CD8-positive, alpha-beta memory T cell (primary cell): ENCODE measurements at regions not wholly inside any gene's neighbourhood (a gene's known extent, or its start where the extent isn't known, plus 50 kb on each side); places are given as distances from the start of the nearest gene placed in this dataset.

Experiments
- CTCF ChIA-PET: fragments of 350-600 bp; sonication (Branson Sonifier 250); formaldehyde crosslinking; loops from one replicate; lab custom pipeline; 2021; ENCODE audit warnings: antibody characterized with exemption; lab: Charles Lee
- POLR2A ChIA-PET: fragments of 350-600 bp; sonication (Branson Sonifier 250); formaldehyde crosslinking; loops from one replicate; lab custom pipeline; 2021; ENCODE audit warnings: antibody characterized with exemption; lab: Charles Lee
- DNase-seq, 5 donors: peaks; one replicate each; pipeline versions ENCODE4 v3.0.0 to v3.0.0-alpha.2; 2020 to 2022; ENCODE audit warnings: mixed read lengths in 1 of 5
- H3K27ac ChIP-seq: one replicate; pipeline ENCODE4 v1.7.0; 2013; ENCODE audit warnings: low read depth, mild to moderate bottlenecking, low read length, moderate library complexity
- H3K27me3 ChIP-seq: 2 replicates; pipeline ENCODE4 v1.7.0; 2013; ENCODE audit warnings: low read length, mild to moderate bottlenecking; ENCODE audit not compliant: insufficient read depth, poor library complexity, severe bottlenecking
- H3K36me3 ChIP-seq: 2 replicates; pipeline ENCODE4 v1.7.0; 2013; ENCODE audit warnings: mild to moderate bottlenecking, low read length, moderate library complexity; ENCODE audit not compliant: insufficient read depth
- H3K4me1 ChIP-seq: 2 replicates; pipeline ENCODE4 v1.7.0; 2013; ENCODE audit warnings: mild to moderate bottlenecking, low read length, moderate library complexity; ENCODE audit not compliant: insufficient read depth
- H3K4me3 ChIP-seq: 2 replicates; pipeline ENCODE4 v1.7.0; 2013; ENCODE audit warnings: mild to moderate bottlenecking, low read length
- H3K9me3 ChIP-seq: 2 replicates; pipeline ENCODE4 v1.7.0; 2013; ENCODE audit warnings: mild to moderate bottlenecking, low read length
- H3K27ac Mint-ChIP-seq, 8 donors: one replicate each; pipeline ENCODE4 v1.8.0; 2020 to 2021; ENCODE audit warnings: mixed read lengths in 8 of 8, mild to moderate bottlenecking in 6 of 8, inconsistent platforms in 3 of 8, moderate library complexity in 3 of 8
- H3K27me3 Mint-ChIP-seq, 2 donors: one replicate each; pipeline ENCODE4 v1.8.0; 2020 to 2021; ENCODE audit warnings: mixed read lengths in 2 of 2, mild to moderate bottlenecking in 1 of 2, moderate library complexity in 1 of 2
- H3K36me3 Mint-ChIP-seq, 3 donors: one replicate each; pipeline ENCODE4 v1.8.0; 2020 to 2021; ENCODE audit warnings: mixed read lengths in 3 of 3, inconsistent platforms in 1 of 3, mild to moderate bottlenecking in 1 of 3
- H3K4me1 Mint-ChIP-seq, 3 donors: one replicate each; pipeline ENCODE4 v1.8.0; 2020 to 2021; ENCODE audit warnings: mixed read lengths in 3 of 3, inconsistent platforms in 1 of 3, mild to moderate bottlenecking in 1 of 3
- H3K4me3 Mint-ChIP-seq, 7 donors: one replicate each; pipeline ENCODE4 v1.8.0; 2020 to 2021; ENCODE audit warnings: mixed read lengths in 7 of 7, mild to moderate bottlenecking in 6 of 7, moderate library complexity in 4 of 7, inconsistent platforms in 2 of 7
- H3K9me3 Mint-ChIP-seq, 5 donors: one replicate each; pipeline ENCODE4 v1.8.0; 2020 to 2022; ENCODE audit warnings: mixed read lengths in 5 of 5, mild to moderate bottlenecking in 3 of 5, moderate library complexity in 2 of 5, inconsistent platforms in 1 of 5

DNA sequence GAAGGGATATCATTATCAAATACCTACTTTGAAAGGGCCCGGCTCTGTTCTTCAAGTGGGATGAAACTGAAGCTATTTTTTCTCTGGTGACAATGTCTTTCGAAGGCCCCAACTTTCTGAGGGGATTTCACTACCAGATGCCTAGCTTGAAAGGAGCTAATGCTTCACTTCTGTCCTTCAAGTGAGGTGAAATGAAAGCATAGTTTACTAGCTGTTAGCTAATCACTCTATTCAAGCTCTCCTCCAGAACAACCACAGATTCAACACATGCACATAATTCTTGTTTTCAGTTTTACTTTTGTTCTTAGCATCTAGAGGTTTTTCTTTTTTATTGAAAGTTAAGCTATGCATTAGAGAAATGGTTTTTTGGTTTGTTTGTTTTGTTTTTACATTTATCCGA, 571.4 kb downstream of the NOVA1 start:
- CTCF ChIA-PET, result no interaction called here
- Mint-ChIP-seq H3K36me3 (no peaks in the 10 kb centered on the region), H3K4me1 (no peaks in the 10 kb centered on the region), H3K27ac (no peak overlapping the region), H3K4me3 (no peak overlapping the region), H3K27me3 (no peaks in the 10 kb centered on the region), H3K9me3 (peaks cover 4 to 44% (median 13%) of the 10 kb centered on the region in 5 donors)
- Histone ChIP-seq H3K27ac (no peak overlapping the region), H3K27me3 (no peaks in the 10 kb centered on the region), H3K4me1 (no peaks in the 10 kb centered on the region), H3K9me3 (no peaks in the 10 kb centered on the region), H3K36me3 (no peaks in the 10 kb centered on the region), H3K4me3 (no peak overlapping the region)
- no peak for DNase-seq
- POLR2A ChIA-PET, result no interaction called here

DNA sequence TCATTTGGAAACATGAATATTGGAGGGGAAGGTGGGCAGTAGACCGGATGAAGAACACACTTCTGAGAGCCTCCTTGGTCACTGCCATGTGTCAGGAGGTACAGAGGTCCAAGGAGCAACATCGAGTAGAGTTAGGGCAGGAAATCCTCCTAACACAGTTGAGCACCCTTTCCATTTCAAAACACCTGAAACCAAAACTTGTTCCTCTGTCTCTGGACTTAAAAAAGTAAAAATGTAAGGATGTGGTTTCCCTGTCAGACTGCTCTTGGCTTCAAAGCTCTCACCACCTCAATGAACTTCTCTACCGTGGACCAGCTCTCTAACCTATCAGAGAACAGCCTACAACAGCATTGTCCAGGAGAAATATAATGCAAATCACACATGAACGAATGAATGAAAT, 573.9 kb downstream of the NOVA1 start:
- H3K27me3 Mint-ChIP-seq, result no peaks in the 10 kb centered on the region
- H3K36me3 ChIP-seq, result no peaks in the 10 kb centered on the region
- no peak overlapping the region for H3K4me3 Mint-ChIP-seq
- H3K4me1 ChIP-seq, result no peaks in the 10 kb centered on the region
- H3K36me3 Mint-ChIP-seq, result no peaks in the 10 kb centered on the region
- DNase-seq, result no peak
- H3K9me3 ChIP-seq, result no peaks in the 10 kb centered on the region
- H3K9me3 Mint-ChIP-seq, result peaks cover 4 to 44% (median 12%) of the 10 kb centered on the region in 5 donors
- ChIA-PET POLR2A (no interaction called here), CTCF (no interaction called here)
- no peaks in the 10 kb centered on the region for H3K27me3 ChIP-seq
- H3K4me1 Mint-ChIP-seq, result no peaks in the 10 kb centered on the region
- H3K27ac Mint-ChIP-seq, result no peak overlapping the region
- H3K27ac ChIP-seq, result no peak overlapping the region
- H3K4me3 ChIP-seq, result no peak overlapping the region

DNA sequence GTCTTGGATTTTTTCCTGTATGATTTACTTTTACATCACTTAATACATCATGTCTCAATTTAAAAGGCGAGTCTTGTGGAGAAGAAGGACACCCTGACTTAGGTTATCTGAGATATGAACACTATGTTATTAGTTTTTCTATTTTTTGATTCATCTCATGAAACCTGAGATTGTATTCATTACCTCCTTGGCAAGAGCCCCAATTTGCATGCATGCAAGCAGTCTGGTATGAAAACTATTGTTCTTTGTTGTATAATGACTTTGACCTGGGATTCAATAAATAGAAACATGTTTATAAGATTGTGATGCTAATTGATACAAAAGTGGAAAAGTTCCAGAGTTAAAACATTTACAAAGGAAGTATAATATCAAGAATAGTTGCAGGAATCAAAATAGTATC, 576.1 kb downstream of the NOVA1 start:
- Histone ChIP-seq H3K4me3 (no peak overlapping the region), H3K36me3 (no peaks in the 10 kb centered on the region), H3K27ac (no peak overlapping the region), H3K4me1 (no peaks in the 10 kb centered on the region), H3K27me3 (no peaks in the 10 kb centered on the region), H3K9me3 (no peaks in the 10 kb centered on the region)
- Mint-ChIP-seq H3K4me3 (no peak overlapping the region), H3K9me3 (peaks cover 4 to 38% (median 9%) of the 10 kb centered on the region in 5 donors), H3K36me3 (no peaks in the 10 kb centered on the region), H3K4me1 (no peaks in the 10 kb centered on the region), H3K27me3 (no peaks in the 10 kb centered on the region), H3K27ac (no peak overlapping the region)
- CTCF ChIA-PET, result no interaction called here
- DNase-seq, result no peak
- POLR2A ChIA-PET, result no interaction called here

DNA sequence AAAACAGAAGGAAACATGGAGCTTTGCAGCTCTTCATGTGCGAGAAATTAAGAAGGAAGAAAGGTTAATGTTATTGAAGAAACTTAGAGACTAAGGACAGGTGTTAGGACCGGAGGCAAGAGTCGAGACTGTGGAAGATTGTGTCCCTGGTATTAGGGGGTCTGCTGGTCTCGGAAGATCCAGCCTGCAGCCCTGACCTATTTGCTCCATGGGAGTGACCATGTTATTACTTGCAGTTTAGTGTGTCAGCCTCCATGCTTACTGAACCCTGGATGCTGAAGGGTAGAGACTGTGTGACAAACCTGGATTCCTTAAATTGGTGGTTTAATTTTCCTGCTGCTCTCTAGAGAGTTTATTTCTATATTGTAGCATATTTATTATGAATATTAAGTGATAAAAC, 580.6 kb downstream of the NOVA1 start:
- no peaks in the 10 kb centered on the region for H3K4me1 ChIP-seq
- POLR2A ChIA-PET, result no interaction called here
- Mint-ChIP-seq H3K36me3 (no peaks in the 10 kb centered on the region), H3K27me3 (no peaks in the 10 kb centered on the region), H3K4me3 (no peak overlapping the region), H3K9me3 (peaks cover 9 to 55% (median 20%) of the 10 kb centered on the region in 5 donors), H3K4me1 (no peaks in the 10 kb centered on the region), H3K27ac (no peak overlapping the region)
- no peak overlapping the region for H3K27ac ChIP-seq
- DNase-seq, result no peak
- H3K9me3 ChIP-seq, result no peaks in the 10 kb centered on the region
- no peaks in the 10 kb centered on the region for H3K27me3 ChIP-seq
- CTCF ChIA-PET, result no interaction called here
- no peaks in the 10 kb centered on the region for H3K36me3 ChIP-seq
- no peak overlapping the region for H3K4me3 ChIP-seq

DNA sequence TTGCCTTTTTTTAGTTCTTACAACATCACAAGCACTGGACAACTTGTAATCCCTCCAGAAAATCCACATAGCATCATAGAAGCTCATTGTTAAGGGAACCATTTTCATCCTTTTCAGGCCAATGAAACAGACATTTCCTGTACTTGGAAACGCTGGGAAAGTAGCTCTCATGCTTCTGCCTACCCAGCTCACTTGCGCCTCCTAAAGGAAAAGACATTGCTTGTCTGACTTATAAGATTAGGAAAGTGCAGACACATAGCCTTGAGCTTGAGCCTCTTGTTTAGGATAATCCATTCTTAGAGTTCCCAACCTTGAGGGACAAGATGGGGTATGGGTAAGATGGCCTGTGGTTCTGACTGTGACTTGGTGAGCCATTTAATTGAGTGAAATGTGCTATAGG, 589.5 kb downstream of the NOVA1 start:
- no peak overlapping the region for H3K27ac Mint-ChIP-seq
- no peaks in the 10 kb centered on the region for H3K36me3 ChIP-seq
- DNase-seq, result no peak
- no peaks in the 10 kb centered on the region for H3K27me3 Mint-ChIP-seq
- H3K27ac ChIP-seq, result no peak overlapping the region
- no peaks in the 10 kb centered on the region for H3K27me3 ChIP-seq
- H3K4me3 Mint-ChIP-seq, result no peak overlapping the region
- peaks cover 2 to 34% (median 13%) of the 10 kb centered on the region in 5 donors for H3K9me3 Mint-ChIP-seq
- no peaks in the 10 kb centered on the region for H3K36me3 Mint-ChIP-seq
- ChIA-PET CTCF (no interaction called here), POLR2A (no interaction called here)
- H3K4me1 Mint-ChIP-seq, result no peaks in the 10 kb centered on the region
- no peak overlapping the region for H3K4me3 ChIP-seq
- no peaks in the 10 kb centered on the region for H3K4me1 ChIP-seq
- H3K9me3 ChIP-seq, result no peaks in the 10 kb centered on the region

DNA sequence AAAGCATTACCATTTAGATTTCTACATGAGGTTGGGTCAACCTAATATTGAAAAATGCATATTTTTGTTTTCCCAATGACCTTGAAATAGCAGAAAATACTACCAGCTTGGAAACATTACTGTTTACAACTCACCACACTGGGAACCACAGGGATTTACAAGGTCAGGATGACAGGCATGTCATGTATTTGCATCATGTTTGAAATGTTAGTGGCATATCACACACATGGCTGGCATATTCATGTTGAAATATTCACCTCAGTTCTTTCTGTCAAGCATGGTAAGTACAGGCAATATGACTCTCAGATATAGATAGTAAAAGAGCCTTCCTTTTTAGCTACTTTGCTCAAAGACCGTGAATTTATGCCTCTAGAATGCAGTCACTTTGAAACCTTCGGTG, 593.5 kb downstream of the NOVA1 start:
- Mint-ChIP-seq H3K27me3 (no peaks in the 10 kb centered on the region), H3K4me1 (no peaks in the 10 kb centered on the region)
- H3K4me1 ChIP-seq, result no peaks in the 10 kb centered on the region

DNA sequence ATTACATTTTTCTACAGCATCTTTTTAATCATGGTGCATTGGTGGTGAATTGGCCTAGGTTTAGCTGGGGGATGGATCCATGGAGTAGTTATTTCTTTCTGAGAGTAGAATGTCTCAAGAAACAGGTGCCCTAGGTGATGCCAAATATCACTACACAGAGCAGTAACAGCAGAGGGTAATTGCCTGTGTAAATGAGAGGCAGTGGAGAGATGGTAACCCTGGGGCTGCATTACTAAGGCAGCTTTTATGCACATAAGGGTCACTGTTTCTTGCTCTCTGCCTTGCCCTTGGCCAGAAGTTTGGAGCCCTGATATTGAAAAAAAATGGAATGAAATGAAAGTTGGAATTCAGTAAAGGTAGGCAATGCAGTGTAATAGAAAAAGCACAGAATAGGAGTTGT, 604.0 kb downstream of the NOVA1 start:
- H3K36me3 Mint-ChIP-seq, result no peaks in the 10 kb centered on the region
- ChIA-PET CTCF (no interaction called here), POLR2A (no interaction called here)
- H3K4me3 ChIP-seq, result no peak overlapping the region
- no peak for DNase-seq
- no peak overlapping the region for H3K27ac ChIP-seq
- no peaks in the 10 kb centered on the region for H3K36me3 ChIP-seq
- no peaks in the 10 kb centered on the region for H3K27me3 Mint-ChIP-seq
- no peaks in the 10 kb centered on the region for H3K4me1 ChIP-seq
- no peak overlapping the region for H3K4me3 Mint-ChIP-seq
- no peaks in the 10 kb centered on the region for H3K27me3 ChIP-seq
- no peak overlapping the region for H3K27ac Mint-ChIP-seq
- H3K4me1 Mint-ChIP-seq, result no peaks in the 10 kb centered on the region
- H3K9me3 ChIP-seq, result no peaks in the 10 kb centered on the region
- H3K9me3 Mint-ChIP-seq, result peaks cover 6 to 31% (median 21%) of the 10 kb centered on the region in 5 donors

More for the DNA sequence above, 593.5 kb downstream of the NOVA1 start:
- no peak overlapping the region for H3K4me3 ChIP-seq
- H3K36me3 ChIP-seq, result no peaks in the 10 kb centered on the region
- ChIA-PET POLR2A (no interaction called here), CTCF (no interaction called here)
- H3K4me3 Mint-ChIP-seq, result no peak overlapping the region
- no peak overlapping the region for H3K27ac Mint-ChIP-seq
- no peaks in the 10 kb centered on the region for H3K27me3 ChIP-seq
- H3K27ac ChIP-seq, result no peak overlapping the region
- no peak for DNase-seq
- H3K9me3 Mint-ChIP-seq, result peaks cover 0 to 22% (median 6%) of the 10 kb centered on the region in 5 donors
- H3K9me3 ChIP-seq, result no peaks in the 10 kb centered on the region
- H3K36me3 Mint-ChIP-seq, result no peaks in the 10 kb centered on the region

DNA sequence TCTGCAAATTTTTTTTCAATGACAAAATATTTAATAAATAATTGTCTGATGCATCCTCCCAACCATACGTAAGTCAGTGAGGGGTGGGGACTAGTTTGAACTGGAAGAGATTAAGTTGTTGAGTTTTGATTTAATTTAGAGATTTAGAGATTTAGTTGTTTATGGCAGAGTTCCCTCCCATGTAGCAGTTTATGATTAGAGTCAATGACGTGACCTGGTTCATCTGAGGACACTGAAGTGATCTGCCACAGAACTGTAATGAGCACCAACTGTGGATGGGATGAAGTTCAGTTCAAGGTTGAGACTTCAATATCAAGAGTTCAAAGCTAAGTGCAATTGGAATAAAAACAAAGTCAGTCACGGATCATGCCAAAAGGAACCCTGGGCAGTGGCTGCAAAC, 609.3 kb downstream of the NOVA1 start:
- H3K27me3 Mint-ChIP-seq, result no peaks in the 10 kb centered on the region
- Histone ChIP-seq H3K27me3 (no peaks in the 10 kb centered on the region), H3K27ac (no peak overlapping the region), H3K9me3 (no peaks in the 10 kb centered on the region), H3K4me1 (no peaks in the 10 kb centered on the region), H3K4me3 (no peak overlapping the region), H3K36me3 (no peaks in the 10 kb centered on the region)
- H3K9me3 Mint-ChIP-seq, result peaks cover 7 to 36% (median 26%) of the 10 kb centered on the region in 5 donors
- H3K36me3 Mint-ChIP-seq, result no peaks in the 10 kb centered on the region
- no peak overlapping the region for H3K4me3 Mint-ChIP-seq
- H3K4me1 Mint-ChIP-seq, result no peaks in the 10 kb centered on the region
- DNase-seq, result no peak
- H3K27ac Mint-ChIP-seq, result no peak overlapping the region
- POLR2A ChIA-PET, result no interaction called here
- CTCF ChIA-PET, result no interaction called here

DNA sequence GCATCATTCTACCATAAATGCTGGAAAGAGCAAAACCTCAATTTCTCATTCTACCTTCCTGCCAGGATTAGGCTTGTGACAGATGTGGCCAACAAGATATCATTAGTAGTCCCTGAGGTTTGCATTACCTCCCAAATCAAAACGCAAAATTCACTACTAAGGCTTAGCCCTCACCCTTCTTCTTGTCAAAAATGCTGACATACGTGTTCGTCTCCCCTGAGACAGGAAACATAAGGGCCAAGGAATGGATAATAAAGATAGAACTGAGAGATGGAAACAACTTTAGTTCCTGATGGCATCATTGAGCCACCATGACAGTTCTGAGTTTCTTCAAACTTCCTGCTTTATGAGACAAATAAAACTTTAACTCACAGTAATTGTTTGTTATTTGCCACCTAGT, 642.1 kb downstream of the NOVA1 start:
- H3K9me3 Mint-ChIP-seq, result peaks cover 6 to 20% (median 13%) of the 10 kb centered on the region in 5 donors
- H3K27me3 ChIP-seq, result no peaks in the 10 kb centered on the region
- no peaks in the 10 kb centered on the region for H3K4me1 ChIP-seq
- no peaks in the 10 kb centered on the region for H3K36me3 Mint-ChIP-seq
- no peaks in the 10 kb centered on the region for H3K4me1 Mint-ChIP-seq
- H3K36me3 ChIP-seq, result no peaks in the 10 kb centered on the region
- no peak overlapping the region for H3K4me3 Mint-ChIP-seq
- H3K9me3 ChIP-seq, result no peaks in the 10 kb centered on the region
- ChIA-PET CTCF (no interaction called here), POLR2A (no interaction called here)
- H3K27ac ChIP-seq, result no peak overlapping the region
- no peaks in the 10 kb centered on the region for H3K27me3 Mint-ChIP-seq
- H3K4me3 ChIP-seq, result no peak overlapping the region
- DNase-seq, result no peak
- no peak overlapping the region for H3K27ac Mint-ChIP-seq
